ENCODE measurements at regions not wholly inside any gene's neighbourhood (a gene's known extent, or its start where the extent isn't known, plus 50 kb on each side); places are given as distances from the start of the nearest gene placed in this dataset.

DNA sequence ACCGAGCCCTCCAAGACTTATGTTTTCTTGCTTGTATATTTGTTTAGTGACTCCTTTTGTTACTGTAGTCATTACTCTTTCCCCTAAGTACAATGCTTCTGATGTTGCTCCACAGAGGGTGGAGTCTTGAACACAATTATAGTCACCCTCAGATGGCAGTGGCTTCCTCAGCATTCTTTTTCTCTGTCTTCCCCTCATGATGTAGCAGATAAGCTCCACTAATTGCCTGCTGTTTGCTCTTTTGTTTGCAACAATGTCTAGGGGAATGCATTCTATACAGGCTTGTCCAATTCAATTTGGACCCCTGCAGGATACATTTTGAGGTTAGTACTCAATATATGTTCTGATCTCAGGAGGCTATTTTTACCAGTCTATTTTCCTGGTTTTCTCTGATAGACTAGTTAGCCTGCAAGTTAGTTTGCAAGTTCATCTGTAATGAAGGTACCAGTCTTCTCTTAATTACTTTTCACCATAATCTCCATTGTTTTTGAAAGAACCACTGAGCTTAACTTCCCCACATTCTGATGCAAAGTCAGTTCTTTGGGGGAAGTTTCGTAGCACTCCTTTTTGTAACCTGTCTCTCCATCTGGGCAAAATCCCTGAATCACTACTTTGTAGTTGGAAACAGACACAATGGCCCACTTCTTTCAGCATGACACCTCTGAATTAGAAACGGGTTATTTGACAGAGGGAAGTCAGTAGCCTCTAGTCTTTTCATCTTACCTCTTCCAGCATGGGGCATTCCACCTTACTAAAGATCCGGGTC is 1509.2 kb downstream of the CDH11 start:
- H3K4me2 ChIP-seq (ENCODE audit: insufficient read depth, low read length, poor library complexity, severe bottlenecking): no peak overlapping the region
- no peaks in the 10 kb centered on the region for H3K27me3 ChIP-seq (ENCODE audit: control insufficient read depth in 3 of 3, insufficient read depth in 3 of 3, low read depth in 1 of 3, low read length in 3 of 3)
- H3K9ac ChIP-seq (ENCODE audit: low read depth, low read length, poor library complexity): no peak overlapping the region
- H3K18ac ChIP-seq (ENCODE audit: low read length): no peak overlapping the region
- no peak overlapping the region for H4K91ac ChIP-seq (ENCODE audit: low read depth, low read length, poor library complexity)
- no peak overlapping the region for H2AK5ac ChIP-seq (ENCODE audit: low read depth, low read length)
- H3K4me1 ChIP-seq (ENCODE audit: control insufficient read depth in 2 of 2, insufficient read depth in 1 of 2, low read depth in 1 of 2, low read length in 2 of 2): peaks cover 0 to 6% of the 10 kb centered on the region in 2 donors
- H3K9me3 ChIP-seq (replicated peaks in 1 of 2; ENCODE audit: control insufficient read depth in 2 of 2, insufficient read depth in 1 of 2, low read depth in 1 of 2, low read length in 2 of 2): peaks cover 0 to 4% of the 10 kb centered on the region in 2 donors
- no peak overlapping the region for H3K14ac ChIP-seq (ENCODE audit: low read length)
- H3K4ac ChIP-seq (ENCODE audit: low read length): no peak overlapping the region
- H2BK15ac ChIP-seq (ENCODE audit: low read length): no peak overlapping the region
- H3K79me1 ChIP-seq (ENCODE audit: low read depth, low read length): no peaks in the 10 kb centered on the region
- no peak overlapping the region for H3K23ac ChIP-seq (ENCODE audit: low read depth, low read length, poor library complexity)
- H3K4me3 ChIP-seq (ENCODE audit: low read length in 2 of 2): no peak overlapping the region
- peak; percentile 70 for DNase-seq (ENCODE audit: low spot score)
- no peak overlapping the region for H2BK120ac ChIP-seq (ENCODE audit: low read depth, low read length)
- H2BK5ac ChIP-seq (ENCODE audit: low read length): no peak overlapping the region
- no peaks in the 10 kb centered on the region for H3K36me3 ChIP-seq (replicated peaks in 1 of 2; ENCODE audit: control insufficient read depth in 2 of 2, insufficient read depth in 2 of 2, low read length in 2 of 2)
- H2BK12ac ChIP-seq (ENCODE audit: low read length): no peak overlapping the region
- no CpG with 5 or more reads among the region's 4 CpGs for WGBS, 2 donors (ENCODE audit: extremely low coverage in 2 of 2, insufficient read length in 2 of 2, insufficient replicate concordance in 1 of 2)
- no peak overlapping the region for H4K8ac ChIP-seq (ENCODE audit: low read depth, low read length)
- peak overlapping the region; percentile 91 for H3K27ac ChIP-seq (replicated peaks; ENCODE audit: low read length)
- H2AFZ ChIP-seq (ENCODE audit: low read length): no peak overlapping the region

DNA sequence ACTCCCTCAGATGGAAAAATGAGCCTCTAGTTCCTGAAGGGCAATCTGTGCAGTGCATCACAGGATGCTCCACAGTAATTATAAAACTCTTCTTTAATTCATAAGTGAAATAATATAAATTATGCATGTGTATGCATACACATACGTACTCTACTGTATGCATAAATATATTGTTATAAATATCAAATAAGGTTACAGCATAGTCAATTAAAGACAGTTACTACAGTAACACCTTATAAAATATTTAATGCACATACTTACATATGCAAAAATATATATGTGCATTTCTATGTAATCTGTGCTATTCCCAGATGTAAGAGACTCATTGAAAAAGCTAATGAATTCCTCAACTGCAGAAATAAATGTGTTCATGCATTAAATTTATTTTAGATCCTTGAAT is 1515.1 kb downstream of the CDH11 start:
- Histone ChIP-seq H3K79me1 (ENCODE audit: low read depth, low read length) (no peaks in the 10 kb centered on the region), H4K91ac (ENCODE audit: low read depth, low read length, poor library complexity) (no peak overlapping the region), H3K4me3 (ENCODE audit: low read length in 2 of 2) (no peak overlapping the region), H3K27me3 (ENCODE audit: control insufficient read depth in 3 of 3, insufficient read depth in 3 of 3, low read depth in 1 of 3, low read length in 3 of 3) (no peaks in the 10 kb centered on the region), H2AFZ (ENCODE audit: low read length) (no peak overlapping the region), H3K23ac (ENCODE audit: low read depth, low read length, poor library complexity) (no peak overlapping the region), H2BK120ac (ENCODE audit: low read depth, low read length) (no peak overlapping the region), H3K27ac (replicated peaks; ENCODE audit: low read length) (no peak overlapping the region), H2AK5ac (ENCODE audit: low read depth, low read length) (no peak overlapping the region), H3K4ac (ENCODE audit: low read length) (no peak overlapping the region), H3K4me1 (ENCODE audit: control insufficient read depth in 2 of 2, insufficient read depth in 1 of 2, low read depth in 1 of 2, low read length in 2 of 2) (no peaks in the 10 kb centered on the region), H3K9me3 (replicated peaks in 1 of 2; ENCODE audit: control insufficient read depth in 2 of 2, insufficient read depth in 1 of 2, low read depth in 1 of 2, low read length in 2 of 2) (no peaks in the 10 kb centered on the region), H2BK15ac (ENCODE audit: low read length) (no peak overlapping the region), H3K18ac (ENCODE audit: low read length) (no peak overlapping the region), H3K14ac (ENCODE audit: low read length) (no peak overlapping the region), H3K4me2 (ENCODE audit: insufficient read depth, low read length, poor library complexity, severe bottlenecking) (no peak overlapping the region), H2BK12ac (ENCODE audit: low read length) (no peak overlapping the region), H3K36me3 (replicated peaks in 1 of 2; ENCODE audit: control insufficient read depth in 2 of 2, insufficient read depth in 2 of 2, low read length in 2 of 2) (no peaks in the 10 kb centered on the region), H4K8ac (ENCODE audit: low read depth, low read length) (no peak overlapping the region), H3K9ac (ENCODE audit: low read depth, low read length, poor library complexity) (no peak overlapping the region), H2BK5ac (ENCODE audit: low read length) (no peak overlapping the region)
- no peak for DNase-seq (ENCODE audit: low spot score)
- no CpG with 5 or more reads among the region's 1 CpG for WGBS, 2 donors (ENCODE audit: extremely low coverage in 2 of 2, insufficient read length in 2 of 2, insufficient replicate concordance in 1 of 2)

DNA sequence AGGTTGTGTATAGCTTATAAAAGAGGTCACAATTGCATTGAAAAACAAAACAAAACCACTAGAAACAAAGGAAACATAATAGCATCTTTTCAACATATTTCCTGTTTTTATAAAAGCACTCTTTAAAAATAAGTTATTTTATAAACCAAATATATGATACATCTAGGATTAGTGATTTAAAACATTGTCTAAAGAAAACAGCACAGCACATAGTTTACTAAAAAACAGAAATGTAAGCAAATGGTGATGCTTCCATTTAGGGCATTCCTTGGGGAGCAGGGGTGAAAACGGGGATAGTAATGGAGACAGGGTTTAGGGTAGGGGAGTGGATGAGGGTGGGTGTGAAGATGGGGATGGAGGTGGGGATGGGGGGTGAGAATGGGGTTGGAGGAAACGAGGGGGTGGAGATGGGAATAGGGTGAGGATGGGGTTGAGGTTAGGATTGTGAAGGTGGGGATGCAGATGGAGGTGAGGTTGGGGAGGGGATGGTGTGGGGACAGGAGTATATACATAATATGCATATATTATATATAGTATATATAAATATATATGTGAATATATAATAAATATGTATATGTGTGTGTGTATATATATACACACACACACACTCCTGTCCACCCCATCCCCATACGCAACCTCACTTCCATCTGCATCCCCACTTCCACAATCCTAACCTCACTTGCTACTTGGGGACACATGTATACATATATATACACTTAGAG is 1519.5 kb downstream of the CDH11 start:
- no peak overlapping the region for H2BK5ac ChIP-seq (ENCODE audit: low read length)
- no peak overlapping the region for H2BK12ac ChIP-seq (ENCODE audit: low read length)
- H3K4me3 ChIP-seq (ENCODE audit: low read length in 2 of 2): no peak overlapping the region
- H4K8ac ChIP-seq (ENCODE audit: low read depth, low read length): no peak overlapping the region
- no peak overlapping the region for H2AFZ ChIP-seq (ENCODE audit: low read length)
- H2BK120ac ChIP-seq (ENCODE audit: low read depth, low read length): no peak overlapping the region
- no peak overlapping the region for H4K91ac ChIP-seq (ENCODE audit: low read depth, low read length, poor library complexity)
- no peak overlapping the region for H3K18ac ChIP-seq (ENCODE audit: low read length)
- H3K9ac ChIP-seq (ENCODE audit: low read depth, low read length, poor library complexity): no peak overlapping the region
- no peak overlapping the region for H3K14ac ChIP-seq (ENCODE audit: low read length)
- DNase-seq (ENCODE audit: low spot score): no peak
- no peak overlapping the region for H3K4me2 ChIP-seq (ENCODE audit: insufficient read depth, low read length, poor library complexity, severe bottlenecking)
- H2AK5ac ChIP-seq (ENCODE audit: low read depth, low read length): no peak overlapping the region
- no peak overlapping the region for H3K27ac ChIP-seq (replicated peaks; ENCODE audit: low read length)
- no peaks in the 10 kb centered on the region for H3K4me1 ChIP-seq (ENCODE audit: control insufficient read depth in 2 of 2, insufficient read depth in 1 of 2, low read depth in 1 of 2, low read length in 2 of 2)
- H2BK15ac ChIP-seq (ENCODE audit: low read length): no peak overlapping the region
- WGBS, 2 donors (ENCODE audit: extremely low coverage in 2 of 2, insufficient read length in 2 of 2, insufficient replicate concordance in 1 of 2): 100% methylated on average over 1 of the region's 3 CpGs; no CpG with 5 or more reads in 1 of the 2 donors
- H3K4ac ChIP-seq (ENCODE audit: low read length): no peak overlapping the region
- no peaks in the 10 kb centered on the region for H3K79me1 ChIP-seq (ENCODE audit: low read depth, low read length)
- H3K27me3 ChIP-seq (ENCODE audit: control insufficient read depth in 3 of 3, insufficient read depth in 3 of 3, low read depth in 1 of 3, low read length in 3 of 3): no peaks in the 10 kb centered on the region
- H3K23ac ChIP-seq (ENCODE audit: low read depth, low read length, poor library complexity): no peak overlapping the region
- H3K36me3 ChIP-seq (replicated peaks in 1 of 2; ENCODE audit: control insufficient read depth in 2 of 2, insufficient read depth in 2 of 2, low read length in 2 of 2): no peaks in the 10 kb centered on the region
- H3K9me3 ChIP-seq (replicated peaks in 1 of 2; ENCODE audit: control insufficient read depth in 2 of 2, insufficient read depth in 1 of 2, low read depth in 1 of 2, low read length in 2 of 2): no peaks in the 10 kb centered on the region

DNA sequence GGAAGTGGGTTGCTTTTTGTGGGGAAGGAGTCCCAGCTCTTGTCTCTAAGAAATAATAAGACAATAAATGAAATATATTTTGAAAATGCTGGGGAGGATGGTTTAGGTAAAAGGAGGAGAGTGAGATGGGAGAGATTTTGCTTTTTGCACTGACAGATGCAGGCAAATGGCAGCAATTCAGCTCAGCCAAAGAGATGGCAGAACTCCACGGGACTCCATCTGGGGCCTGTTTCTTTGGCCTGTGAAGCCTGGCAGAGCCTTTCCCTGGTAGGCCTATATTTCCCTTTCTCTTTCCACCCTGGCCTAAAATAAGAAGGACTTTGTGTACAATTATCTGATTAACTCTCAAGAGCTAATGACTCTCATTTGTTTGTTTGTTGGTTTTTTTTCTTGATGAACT is 1525.1 kb downstream of the CDH11 start:
- Histone ChIP-seq H3K9me3 (replicated peaks in 1 of 2; ENCODE audit: control insufficient read depth in 2 of 2, insufficient read depth in 1 of 2, low read depth in 1 of 2, low read length in 2 of 2) (no peaks in the 10 kb centered on the region), H2BK15ac (ENCODE audit: low read length) (no peak overlapping the region), H3K4me3 (ENCODE audit: low read length in 2 of 2) (no peak overlapping the region), H4K8ac (ENCODE audit: low read depth, low read length) (no peak overlapping the region), H3K14ac (ENCODE audit: low read length) (no peak overlapping the region), H2AFZ (ENCODE audit: low read length) (peak overlapping the region; percentile 29), H2AK5ac (ENCODE audit: low read depth, low read length) (no peak overlapping the region), H3K27me3 (ENCODE audit: control insufficient read depth in 3 of 3, insufficient read depth in 3 of 3, low read depth in 1 of 3, low read length in 3 of 3) (no peaks in the 10 kb centered on the region), H4K91ac (ENCODE audit: low read depth, low read length, poor library complexity) (no peak overlapping the region), H2BK12ac (ENCODE audit: low read length) (no peak overlapping the region), H3K4ac (ENCODE audit: low read length) (no peak overlapping the region), H3K9ac (ENCODE audit: low read depth, low read length, poor library complexity) (no peak overlapping the region), H3K23ac (ENCODE audit: low read depth, low read length, poor library complexity) (no peak overlapping the region), H2BK120ac (ENCODE audit: low read depth, low read length) (no peak overlapping the region), H3K79me1 (ENCODE audit: low read depth, low read length) (no peaks in the 10 kb centered on the region), H3K18ac (ENCODE audit: low read length) (no peak overlapping the region), H2BK5ac (ENCODE audit: low read length) (no peak overlapping the region), H3K4me2 (ENCODE audit: insufficient read depth, low read length, poor library complexity, severe bottlenecking) (no peak overlapping the region), H3K36me3 (replicated peaks in 1 of 2; ENCODE audit: control insufficient read depth in 2 of 2, insufficient read depth in 2 of 2, low read length in 2 of 2) (no peaks in the 10 kb centered on the region), H3K27ac (replicated peaks; ENCODE audit: low read length) (no peak overlapping the region), H3K4me1 (ENCODE audit: control insufficient read depth in 2 of 2, insufficient read depth in 1 of 2, low read depth in 1 of 2, low read length in 2 of 2) (no peaks in the 10 kb centered on the region)
- no peak for DNase-seq (ENCODE audit: low spot score)
- no CpG with 5 or more reads among the region's 1 CpG for WGBS, 2 donors (ENCODE audit: extremely low coverage in 2 of 2, insufficient read length in 2 of 2, insufficient replicate concordance in 1 of 2)
